Glutamatergic neuron (in vitro differentiated cells): ENCODE measurements at regions not wholly inside any gene's neighbourhood (a gene's known extent, or its start where the extent isn't known, plus 50 kb on each side); places are given as distances from the start of the nearest gene placed in this dataset.

ENCODE experiments used
- DNase-seq: peaks from one replicate; pipeline ENCODE4 v3.0.0; 2022
- H3K27ac Mint-ChIP-seq: one replicate; pipeline ENCODE4 v1.8.0; 2020; ENCODE audit warnings: mild to moderate bottlenecking, mixed read lengths, inconsistent platforms; ENCODE audit not compliant: unreplicated experiment
- H3K27me3 Mint-ChIP-seq: one replicate; pipeline ENCODE4 v1.8.0; 2020; ENCODE audit warnings: mild to moderate bottlenecking, moderate library complexity, mixed read lengths, inconsistent platforms; ENCODE audit not compliant: unreplicated experiment
- H3K36me3 Mint-ChIP-seq: one replicate; pipeline ENCODE4 v1.8.0; 2020; ENCODE audit warnings: mild to moderate bottlenecking, mixed read lengths, inconsistent platforms; ENCODE audit not compliant: unreplicated experiment
- H3K4me1 Mint-ChIP-seq: one replicate; pipeline ENCODE4 v1.8.0; 2020; ENCODE audit warnings: mild to moderate bottlenecking, low read depth, mixed read lengths, inconsistent platforms; ENCODE audit not compliant: unreplicated experiment
- H3K4me3 Mint-ChIP-seq: one replicate; pipeline ENCODE4 v1.8.0; 2020; ENCODE audit warnings: mild to moderate bottlenecking, mixed read lengths, inconsistent platforms; ENCODE audit not compliant: unreplicated experiment
- H3K9me3 Mint-ChIP-seq: one replicate; pipeline ENCODE4 v1.8.0; 2020; ENCODE audit warnings: mild to moderate bottlenecking, moderate library complexity, mixed read lengths, inconsistent platforms; ENCODE audit not compliant: unreplicated experiment
- TF ChIP-seq, protein P1 (sequence below): fragments of 200-600 bp; sonication (generic); IDR thresholded peaks from one replicate; pipeline ENCODE4 v1.5.0; 2021; ENCODE audit not compliant: partially characterized antibody, unreplicated experiment

- TF ChIP-seq, protein P1, sequence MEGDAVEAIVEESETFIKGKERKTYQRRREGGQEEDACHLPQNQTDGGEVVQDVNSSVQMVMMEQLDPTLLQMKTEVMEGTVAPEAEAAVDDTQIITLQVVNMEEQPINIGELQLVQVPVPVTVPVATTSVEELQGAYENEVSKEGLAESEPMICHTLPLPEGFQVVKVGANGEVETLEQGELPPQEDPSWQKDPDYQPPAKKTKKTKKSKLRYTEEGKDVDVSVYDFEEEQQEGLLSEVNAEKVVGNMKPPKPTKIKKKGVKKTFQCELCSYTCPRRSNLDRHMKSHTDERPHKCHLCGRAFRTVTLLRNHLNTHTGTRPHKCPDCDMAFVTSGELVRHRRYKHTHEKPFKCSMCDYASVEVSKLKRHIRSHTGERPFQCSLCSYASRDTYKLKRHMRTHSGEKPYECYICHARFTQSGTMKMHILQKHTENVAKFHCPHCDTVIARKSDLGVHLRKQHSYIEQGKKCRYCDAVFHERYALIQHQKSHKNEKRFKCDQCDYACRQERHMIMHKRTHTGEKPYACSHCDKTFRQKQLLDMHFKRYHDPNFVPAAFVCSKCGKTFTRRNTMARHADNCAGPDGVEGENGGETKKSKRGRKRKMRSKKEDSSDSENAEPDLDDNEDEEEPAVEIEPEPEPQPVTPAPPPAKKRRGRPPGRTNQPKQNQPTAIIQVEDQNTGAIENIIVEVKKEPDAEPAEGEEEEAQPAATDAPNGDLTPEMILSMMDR, result no peak
- DNase-seq, result no peak
- no peak overlapping the region for H3K27ac Mint-ChIP-seq
- H3K4me1 Mint-ChIP-seq, result peaks cover 8% of the 10 kb centered on the region
- H3K4me3 Mint-ChIP-seq, result no peak overlapping the region
- peaks cover 3% of the 10 kb centered on the region for H3K27me3 Mint-ChIP-seq
- no peaks in the 10 kb centered on the region for H3K9me3 Mint-ChIP-seq
- H3K36me3 Mint-ChIP-seq, result no peaks in the 10 kb centered on the region
Measured at GRCh38 chr3:5572168-5572567, 384.7 kb downstream of the EDEM1 start.

GRCh38 chr3:5576277-5577011 is 388.9 kb downstream of the EDEM1 start:
- Mint-ChIP-seq H3K27me3 (peaks cover 3% of the 10 kb centered on the region), H3K27ac (no peak overlapping the region), H3K36me3 (no peaks in the 10 kb centered on the region), H3K9me3 (no peaks in the 10 kb centered on the region), H3K4me3 (no peak overlapping the region), H3K4me1 (peaks cover 8% of the 10 kb centered on the region)
- no peak for DNase-seq
- TF ChIP-seq, protein P1, result no peak

DNA sequence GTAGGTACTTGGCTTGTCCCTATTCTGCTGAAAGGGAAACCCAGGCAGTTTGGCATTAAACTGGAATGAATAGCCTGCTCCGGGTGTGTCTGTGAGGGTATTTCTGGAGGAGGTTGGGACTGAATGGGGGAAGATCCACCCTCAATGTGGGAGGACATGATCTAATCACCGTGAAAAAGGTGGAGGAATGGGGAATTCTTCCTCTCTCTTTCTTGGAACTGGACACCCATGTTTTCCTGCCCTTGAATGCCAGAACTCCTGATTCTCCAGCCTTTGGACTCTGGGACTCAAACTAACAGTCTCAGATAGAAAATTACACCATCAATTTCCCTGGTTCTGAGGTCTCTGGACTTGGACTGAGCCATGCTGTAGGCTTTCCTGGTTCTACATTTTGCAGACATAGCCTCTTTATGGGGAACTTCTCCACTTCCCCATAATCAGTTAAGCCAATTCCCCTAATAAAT is 391.7 kb downstream of the EDEM1 start:
- Mint-ChIP-seq H3K4me3 (no peak overlapping the region), H3K36me3 (no peaks in the 10 kb centered on the region), H3K27me3 (peaks cover 3% of the 10 kb centered on the region), H3K4me1 (peaks cover 4% of the 10 kb centered on the region), H3K27ac (no peak overlapping the region), H3K9me3 (no peaks in the 10 kb centered on the region)
- TF ChIP-seq, protein P1, result no peak
- DNase-seq, result no peak

- Mint-ChIP-seq H3K4me1 (no peaks in the 10 kb centered on the region), H3K27me3 (peaks cover 3% of the 10 kb centered on the region), H3K27ac (no peak overlapping the region)
Measured at GRCh38 chr3:5579946-5580345, 392.4 kb downstream of the EDEM1 start.

DNA sequence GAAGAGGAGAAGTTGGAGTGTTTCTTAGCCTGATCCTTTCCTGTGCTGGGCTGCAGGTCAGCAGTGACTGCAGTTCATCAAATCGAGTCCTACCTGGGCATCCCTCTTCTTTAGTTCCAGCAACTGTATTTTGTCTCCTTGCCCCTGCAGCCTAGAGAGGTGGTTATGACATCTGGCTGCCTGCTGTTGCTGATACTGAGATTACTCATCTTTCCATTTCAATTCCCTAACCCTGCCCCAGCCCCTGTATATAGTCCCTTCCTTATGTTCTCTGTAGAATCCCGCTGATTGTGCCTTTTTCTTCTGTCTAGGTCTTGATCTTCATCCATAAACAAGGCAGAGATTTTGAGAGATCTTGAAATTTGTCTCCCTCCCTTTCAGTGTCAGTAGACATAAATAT is 393.3 kb downstream of the EDEM1 start:
- no peak for DNase-seq
- Mint-ChIP-seq H3K9me3 (no peaks in the 10 kb centered on the region), H3K4me1 (no peaks in the 10 kb centered on the region), H3K4me3 (no peak overlapping the region), H3K27ac (no peak overlapping the region), H3K27me3 (peaks cover 3% of the 10 kb centered on the region), H3K36me3 (no peaks in the 10 kb centered on the region)
- TF ChIP-seq, protein P1, result no peak

More at GRCh38 chr3:5579946-5580345, 392.4 kb downstream of the EDEM1 start:
- no peak for DNase-seq
- TF ChIP-seq, protein P1, result no peak
- Mint-ChIP-seq H3K9me3 (no peaks in the 10 kb centered on the region), H3K36me3 (no peaks in the 10 kb centered on the region), H3K4me3 (no peak overlapping the region)
